ENCODE measurements at regions not wholly inside any gene's neighbourhood (a gene's known extent, or its start where the extent isn't known, plus 50 kb on each side); places are given as distances from the start of the nearest gene placed in this dataset.

GRCh38 chr20:52805296-52805571, 166.9 kb upstream of the TSHZ2 start:
- Histone ChIP-seq H2AFZ (ENCODE audit: low read length) (no peak overlapping the region), H3K4me2 (ENCODE audit: extremely low read depth, insufficient read depth, low read length) (no peak overlapping the region), H4K20me1 (ENCODE audit: control insufficient read depth, extremely low read depth, insufficient read depth, low read length) (no peaks in the 10 kb centered on the region), H3K4me3 (replicated peaks in 1 of 4; ENCODE audit: control extremely low read depth in 1 of 4, insufficient read depth in 1 of 4, low read depth in 3 of 4, low read length in 4 of 4) (no peak overlapping the region), H3K27me3 (ENCODE audit: control insufficient read depth, insufficient read depth, low read length) (no peaks in the 10 kb centered on the region), H3K9ac (ENCODE audit: insufficient read depth, low read length) (no peak overlapping the region), H3K79me2 (ENCODE audit: control insufficient read depth, insufficient read depth, low read length) (no peaks in the 10 kb centered on the region), H3K4me1 (ENCODE audit: control insufficient read depth, extremely low read depth, insufficient read depth, low read length) (no peaks in the 10 kb centered on the region), H3K36me3 (ENCODE audit: control insufficient read depth, insufficient read depth, low read length) (no peaks in the 10 kb centered on the region), H3K9me3 (ENCODE audit: control insufficient read depth, insufficient read depth, low read depth, low read length) (no peaks in the 10 kb centered on the region), H3K27ac (ENCODE audit: insufficient read depth, low read length) (no peak overlapping the region)
- TF ChIP-seq EZH2 (IDR thresholded peaks at IDR 0.05; ENCODE audit: low read length, missing control alignments): no peak
- TF ChIP-seq CTCF (conservative IDR thresholded peaks at IDR 0.05 in 1 of 2, IDR thresholded peaks at IDR 0.05 in 1 of 2; ENCODE audit: low read depth in 1 of 2, low read length in 2 of 2): no peak
- DNase-seq (ENCODE audit: low read depth in 2 of 2): no peak

- Histone ChIP-seq H3K4me1 (ENCODE audit: control insufficient read depth, extremely low read depth, insufficient read depth, low read length) (no peaks in the 10 kb centered on the region), H2AFZ (ENCODE audit: low read length) (no peak overlapping the region), H3K27me3 (ENCODE audit: control insufficient read depth, insufficient read depth, low read length) (no peaks in the 10 kb centered on the region), H3K4me3 (replicated peaks in 1 of 4; ENCODE audit: control extremely low read depth in 1 of 4, insufficient read depth in 1 of 4, low read depth in 3 of 4, low read length in 4 of 4) (no peak overlapping the region), H3K36me3 (ENCODE audit: control insufficient read depth, insufficient read depth, low read length) (no peaks in the 10 kb centered on the region), H3K4me2 (ENCODE audit: extremely low read depth, insufficient read depth, low read length) (no peak overlapping the region), H3K27ac (ENCODE audit: insufficient read depth, low read length) (no peak overlapping the region), H3K9me3 (ENCODE audit: control insufficient read depth, insufficient read depth, low read depth, low read length) (no peaks in the 10 kb centered on the region), H4K20me1 (ENCODE audit: control insufficient read depth, extremely low read depth, insufficient read depth, low read length) (no peaks in the 10 kb centered on the region), H3K9ac (ENCODE audit: insufficient read depth, low read length) (no peak overlapping the region), H3K79me2 (ENCODE audit: control insufficient read depth, insufficient read depth, low read length) (no peaks in the 10 kb centered on the region)
- TF ChIP-seq CTCF (conservative IDR thresholded peaks at IDR 0.05 in 1 of 2, IDR thresholded peaks at IDR 0.05 in 1 of 2; ENCODE audit: low read depth in 1 of 2, low read length in 2 of 2) (no peak), EZH2 (IDR thresholded peaks at IDR 0.05; ENCODE audit: low read length, missing control alignments) (no peak)
- DNase-seq (ENCODE audit: low read depth in 2 of 2): no peak
Measured at GRCh38 chr20:52804497-52805295, 167.5 kb upstream of the TSHZ2 start.

- TF ChIP-seq EZH2 (IDR thresholded peaks at IDR 0.05; ENCODE audit: low read length, missing control alignments): no peak
- no peak for TF ChIP-seq CTCF (conservative IDR thresholded peaks at IDR 0.05 in 1 of 2, IDR thresholded peaks at IDR 0.05 in 1 of 2; ENCODE audit: low read depth in 1 of 2, low read length in 2 of 2)
- H2AFZ ChIP-seq (ENCODE audit: low read length): no peak overlapping the region
- no peaks in the 10 kb centered on the region for H3K9me3 ChIP-seq (ENCODE audit: control insufficient read depth, insufficient read depth, low read depth, low read length)
- H3K79me2 ChIP-seq (ENCODE audit: control insufficient read depth, insufficient read depth, low read length): no peaks in the 10 kb centered on the region
- H3K36me3 ChIP-seq (ENCODE audit: control insufficient read depth, insufficient read depth, low read length): no peaks in the 10 kb centered on the region
- H3K9ac ChIP-seq (ENCODE audit: insufficient read depth, low read length): no peak overlapping the region
- H4K20me1 ChIP-seq (ENCODE audit: control insufficient read depth, extremely low read depth, insufficient read depth, low read length): no peaks in the 10 kb centered on the region
- H3K4me3 ChIP-seq (replicated peaks in 1 of 4; ENCODE audit: control extremely low read depth in 1 of 4, insufficient read depth in 1 of 4, low read depth in 3 of 4, low read length in 4 of 4): no peak overlapping the region
- no peak overlapping the region for H3K27ac ChIP-seq (ENCODE audit: insufficient read depth, low read length)
- DNase-seq (ENCODE audit: low read depth in 2 of 2): no peak
- no peaks in the 10 kb centered on the region for H3K4me1 ChIP-seq (ENCODE audit: control insufficient read depth, extremely low read depth, insufficient read depth, low read length)
- no peaks in the 10 kb centered on the region for H3K27me3 ChIP-seq (ENCODE audit: control insufficient read depth, insufficient read depth, low read length)
- H3K4me2 ChIP-seq (ENCODE audit: extremely low read depth, insufficient read depth, low read length): no peak overlapping the region
Measured at GRCh38 chr20:52801628-52802006, 170.5 kb upstream of the TSHZ2 start.
